ENCODE measurements at regions not wholly inside any gene's neighbourhood (a gene's known extent, or its start where the extent isn't known, plus 50 kb on each side); places are given as distances from the start of the nearest gene placed in this dataset.

DNA sequence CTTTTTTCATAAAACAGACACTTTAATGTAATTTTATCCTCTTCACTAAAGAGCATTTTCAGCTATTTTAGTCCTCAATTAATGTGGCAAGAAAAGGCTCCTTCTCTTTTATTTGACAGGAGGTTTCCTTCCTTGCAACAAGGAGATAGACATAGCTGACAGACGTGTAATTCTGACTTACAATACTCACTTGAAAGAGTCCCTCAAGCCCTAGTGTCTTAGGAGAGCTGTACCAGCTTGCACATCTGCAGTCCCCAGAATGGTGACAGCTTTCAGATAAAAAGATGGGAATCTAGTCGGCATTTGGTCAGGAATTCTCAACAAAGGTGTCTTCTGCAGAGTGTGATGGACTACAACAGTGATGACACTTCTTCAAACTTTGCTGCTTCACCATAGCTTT lies 603.7 kb upstream of the PTCHD4 start:
- peaks cover 4% of the 10 kb centered on the region for H3K9me3 Mint-ChIP-seq
- no peaks in the 10 kb centered on the region for H3K27me3 Mint-ChIP-seq (ENCODE audit: low read depth)
- H3K4me3 Mint-ChIP-seq = no peak overlapping the region
- no peaks in the 10 kb centered on the region for H3K36me3 Mint-ChIP-seq (ENCODE audit: low read depth)
- H3K27ac Mint-ChIP-seq = no peak overlapping the region
- TF ChIP-seq CTCF (IDR thresholded peaks at IDR 0.05; ENCODE audit: unreplicated experiment in 3 of 3) = no peak
- no peaks in the 10 kb centered on the region for H3K4me1 Mint-ChIP-seq

- H3K36me3 Mint-ChIP-seq (ENCODE audit: low read depth) = no peaks in the 10 kb centered on the region
- H3K27me3 Mint-ChIP-seq (ENCODE audit: low read depth) = no peaks in the 10 kb centered on the region
- no peak overlapping the region for H3K27ac Mint-ChIP-seq
- TF ChIP-seq CTCF (IDR thresholded peaks at IDR 0.05; ENCODE audit: unreplicated experiment in 3 of 3) = no peak
- H3K4me1 Mint-ChIP-seq = no peaks in the 10 kb centered on the region
- no peaks in the 10 kb centered on the region for H3K9me3 Mint-ChIP-seq
- H3K4me3 Mint-ChIP-seq = no peak overlapping the region
Measured at GRCh38 chr6:48714250-48714649, 603.3 kb upstream of the PTCHD4 start.

- H3K27me3 Mint-ChIP-seq (ENCODE audit: low read depth) = no peaks in the 10 kb centered on the region
- no peak for TF ChIP-seq CTCF (IDR thresholded peaks at IDR 0.05; ENCODE audit: unreplicated experiment in 3 of 3)
- H3K27ac Mint-ChIP-seq = no peak overlapping the region
- no peaks in the 10 kb centered on the region for H3K9me3 Mint-ChIP-seq
- no peak overlapping the region for H3K4me3 Mint-ChIP-seq
- H3K4me1 Mint-ChIP-seq = no peaks in the 10 kb centered on the region
- no peaks in the 10 kb centered on the region for H3K36me3 Mint-ChIP-seq (ENCODE audit: low read depth)
Measured at GRCh38 chr6:48713612-48714011, 602.6 kb upstream of the PTCHD4 start.

GRCh38 chr6:48706310-48706709 lies 595.3 kb upstream of the PTCHD4 start:
- Mint-ChIP-seq H3K36me3 (ENCODE audit: low read depth) (no peaks in the 10 kb centered on the region), H3K9me3 (no peaks in the 10 kb centered on the region), H3K27ac (no peak overlapping the region), H3K27me3 (ENCODE audit: low read depth) (no peaks in the 10 kb centered on the region), H3K4me1 (no peaks in the 10 kb centered on the region), H3K4me3 (no peak overlapping the region)
- TF ChIP-seq CTCF (IDR thresholded peaks at IDR 0.05; ENCODE audit: unreplicated experiment in 3 of 3) = no peak

DNA sequence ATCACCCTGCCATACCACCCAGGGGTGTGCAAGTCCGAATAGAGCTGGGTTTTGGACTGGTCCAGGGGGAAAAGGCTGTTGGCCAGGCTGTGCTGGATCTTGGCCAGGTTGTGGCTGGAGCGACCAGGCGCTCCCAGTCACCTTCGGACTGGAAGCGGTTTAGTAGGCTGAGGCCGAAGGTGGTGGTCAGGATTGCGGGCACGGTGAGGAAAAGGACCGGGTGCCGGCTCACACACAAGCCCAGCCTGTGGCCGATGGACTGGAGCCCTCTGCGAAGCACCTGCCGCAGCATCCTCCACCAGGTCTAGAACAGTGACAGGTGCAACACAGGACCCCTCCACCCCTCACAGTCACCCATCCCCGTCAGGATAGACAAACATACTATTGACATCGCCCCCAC lies 590.6 kb upstream of the PTCHD4 start:
- H3K9me3 Mint-ChIP-seq = peaks cover 3% of the 10 kb centered on the region
- no peak overlapping the region for H3K4me3 Mint-ChIP-seq
- no peak overlapping the region for H3K27ac Mint-ChIP-seq
- H3K4me1 Mint-ChIP-seq = peaks cover 4% of the 10 kb centered on the region
- H3K36me3 Mint-ChIP-seq (ENCODE audit: low read depth) = no peaks in the 10 kb centered on the region
- TF ChIP-seq CTCF (IDR thresholded peaks at IDR 0.05; ENCODE audit: unreplicated experiment in 3 of 3) = no peak
- no peaks in the 10 kb centered on the region for H3K27me3 Mint-ChIP-seq (ENCODE audit: low read depth)

- Mint-ChIP-seq H3K4me1 (peaks cover 4% of the 10 kb centered on the region), H3K36me3 (ENCODE audit: low read depth) (no peaks in the 10 kb centered on the region), H3K4me3 (no peak overlapping the region), H3K27me3 (ENCODE audit: low read depth) (no peaks in the 10 kb centered on the region), H3K27ac (no peak overlapping the region), H3K9me3 (peaks cover 26% of the 10 kb centered on the region)
- TF ChIP-seq CTCF (IDR thresholded peaks at IDR 0.05; ENCODE audit: unreplicated experiment in 3 of 3) = no peak
Measured at GRCh38 chr6:48695872-48696271, 584.9 kb upstream of the PTCHD4 start.

All from nephron (organoid).